ENCODE measurements at regions not wholly inside any gene's neighbourhood (a gene's known extent, or its start where the extent isn't known, plus 50 kb on each side); places are given as distances from the start of the nearest gene placed in this dataset.

DNA sequence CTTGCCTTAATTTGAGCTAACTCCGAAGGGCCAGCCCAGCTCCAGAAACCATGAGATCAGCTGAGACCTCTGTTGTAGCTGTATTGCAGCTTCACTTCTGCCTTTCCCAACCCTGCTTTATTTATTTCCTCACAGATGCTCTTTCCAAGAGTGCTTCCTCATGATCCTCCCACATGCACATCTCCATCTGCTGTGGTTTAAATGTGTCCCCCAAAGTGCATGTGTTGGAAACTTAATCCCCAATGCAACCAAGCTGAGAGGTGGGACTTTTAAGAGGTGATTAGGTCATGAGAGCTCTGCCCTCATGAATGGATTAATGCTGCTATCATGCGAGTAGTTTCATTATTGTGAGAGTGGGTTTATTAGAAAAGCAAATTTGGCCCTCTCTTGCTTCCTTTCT lies 164.4 kb upstream of the TAB2 start:
- TF ChIP-seq POLR2A (IDR thresholded peaks at IDR 0.05): no peak
- TF ChIP-seq, protein P1, sequence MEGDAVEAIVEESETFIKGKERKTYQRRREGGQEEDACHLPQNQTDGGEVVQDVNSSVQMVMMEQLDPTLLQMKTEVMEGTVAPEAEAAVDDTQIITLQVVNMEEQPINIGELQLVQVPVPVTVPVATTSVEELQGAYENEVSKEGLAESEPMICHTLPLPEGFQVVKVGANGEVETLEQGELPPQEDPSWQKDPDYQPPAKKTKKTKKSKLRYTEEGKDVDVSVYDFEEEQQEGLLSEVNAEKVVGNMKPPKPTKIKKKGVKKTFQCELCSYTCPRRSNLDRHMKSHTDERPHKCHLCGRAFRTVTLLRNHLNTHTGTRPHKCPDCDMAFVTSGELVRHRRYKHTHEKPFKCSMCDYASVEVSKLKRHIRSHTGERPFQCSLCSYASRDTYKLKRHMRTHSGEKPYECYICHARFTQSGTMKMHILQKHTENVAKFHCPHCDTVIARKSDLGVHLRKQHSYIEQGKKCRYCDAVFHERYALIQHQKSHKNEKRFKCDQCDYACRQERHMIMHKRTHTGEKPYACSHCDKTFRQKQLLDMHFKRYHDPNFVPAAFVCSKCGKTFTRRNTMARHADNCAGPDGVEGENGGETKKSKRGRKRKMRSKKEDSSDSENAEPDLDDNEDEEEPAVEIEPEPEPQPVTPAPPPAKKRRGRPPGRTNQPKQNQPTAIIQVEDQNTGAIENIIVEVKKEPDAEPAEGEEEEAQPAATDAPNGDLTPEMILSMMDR (IDR thresholded peaks at IDR 0.05): no peak

DNA sequence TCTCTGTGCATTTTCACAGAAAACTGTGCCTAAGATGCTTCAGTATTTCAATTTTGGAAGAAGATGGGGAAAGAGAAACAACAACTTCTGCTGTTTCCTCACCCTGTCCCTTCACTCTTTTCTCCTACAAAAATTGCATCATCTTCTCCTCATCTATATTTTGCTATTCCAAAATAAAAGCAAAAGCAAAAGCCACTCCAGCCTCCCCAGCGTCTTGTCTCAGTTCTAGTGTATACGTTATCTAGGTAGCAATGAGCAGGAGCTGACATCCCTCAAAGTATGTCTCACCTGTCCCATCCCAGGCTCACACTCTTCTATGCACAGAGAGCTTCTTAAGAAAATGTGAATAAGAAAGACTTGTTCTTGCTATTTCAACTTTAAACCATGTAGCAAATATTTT lies 163.8 kb upstream of the TAB2 start:
- Histone ChIP-seq H3K36me3 (no peaks in the 10 kb centered on the region), H3K4me1 (no peaks in the 10 kb centered on the region), H3K9me3 (no peaks in the 10 kb centered on the region), H3K27me3 (no peaks in the 10 kb centered on the region), H3K27ac (no peak overlapping the region), H3K4me3 (replicated peaks in 1 of 3) (no peak overlapping the region)
- DNase-seq: no peak
- intact Hi-C loops (cut with DNase I): no loop called here
- no peak for TF ChIP-seq POLR2A (IDR thresholded peaks at IDR 0.05)
- TF ChIP-seq, protein P1 (IDR thresholded peaks at IDR 0.05): no peak
- WGBS, 2 donors: 86 to 87% methylated on average over 2 of the region's 2 CpGs

More for the DNA sequence above, 164.4 kb upstream of the TAB2 start:
- WGBS, 2 donors: 63 to 81% methylated on average over 2 of the region's 2 CpGs
- intact Hi-C loops (cut with DNase I): no loop called here
- H3K4me1 ChIP-seq: no peaks in the 10 kb centered on the region
- no peaks in the 10 kb centered on the region for H3K9me3 ChIP-seq
- no peaks in the 10 kb centered on the region for H3K27me3 ChIP-seq
- H3K27ac ChIP-seq: no peak overlapping the region
- H3K36me3 ChIP-seq: no peaks in the 10 kb centered on the region
- H3K4me3 ChIP-seq (replicated peaks in 1 of 3): no peak overlapping the region
- no peak for DNase-seq

GRCh38 chr6:149154261-149154821 lies 163.2 kb upstream of the TAB2 start:
- 94 to 98% methylated on average over 1 of the region's 1 CpG for WGBS, 2 donors
- Histone ChIP-seq H3K36me3 (no peaks in the 10 kb centered on the region), H3K9me3 (no peaks in the 10 kb centered on the region), H3K4me3 (replicated peaks in 1 of 3) (no peak overlapping the region), H3K27me3 (no peaks in the 10 kb centered on the region), H3K4me1 (no peaks in the 10 kb centered on the region), H3K27ac (no peak overlapping the region)
- DNase-seq: no peak
- TF ChIP-seq POLR2A (IDR thresholded peaks at IDR 0.05): no peak
- TF ChIP-seq, protein P1 (IDR thresholded peaks at IDR 0.05): no peak
- intact Hi-C loops (cut with DNase I): no loop called here

GRCh38 chr6:149157126-149157525 lies 160.4 kb upstream of the TAB2 start:
- Histone ChIP-seq H3K4me1 (no peaks in the 10 kb centered on the region), H3K27me3 (no peaks in the 10 kb centered on the region), H3K9me3 (no peaks in the 10 kb centered on the region), H3K27ac (no peak overlapping the region), H3K36me3 (no peaks in the 10 kb centered on the region), H3K4me3 (replicated peaks in 1 of 3) (no peak overlapping the region)
- no peak for TF ChIP-seq POLR2A (IDR thresholded peaks at IDR 0.05)
- TF ChIP-seq, protein P1 (IDR thresholded peaks at IDR 0.05): no peak
- DNase-seq: no peak
- WGBS, 2 donors: 86 to 88% methylated on average over 5 of the region's 5 CpGs
- intact Hi-C loops (cut with DNase I): no loop called here

DNA sequence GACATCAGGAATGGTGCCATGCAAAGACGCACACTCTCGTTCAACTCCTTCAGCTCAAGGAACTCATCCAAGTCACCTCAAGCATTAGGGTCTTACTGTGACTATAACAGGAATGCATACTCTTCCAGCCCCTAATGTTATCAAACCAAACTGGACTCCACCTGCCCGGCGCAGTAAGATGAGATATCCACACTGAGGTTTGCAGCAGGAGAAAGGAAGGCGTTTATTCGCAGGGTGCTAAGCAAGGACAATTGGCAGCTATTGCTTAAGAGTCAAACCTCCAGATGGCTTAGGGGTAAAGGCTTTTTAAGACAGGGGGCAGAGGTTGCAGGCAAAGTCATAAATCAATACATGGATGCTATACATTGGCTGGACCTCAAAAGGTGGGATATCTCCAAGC lies 159.4 kb upstream of the TAB2 start:
- no peak overlapping the region for H3K4me3 ChIP-seq (replicated peaks in 1 of 3)
- no peak for TF ChIP-seq POLR2A (IDR thresholded peaks at IDR 0.05)
- TF ChIP-seq, protein P1 (IDR thresholded peaks at IDR 0.05): no peak
- H3K4me1 ChIP-seq: no peaks in the 10 kb centered on the region
- H3K36me3 ChIP-seq: no peaks in the 10 kb centered on the region
- intact Hi-C loops (cut with DNase I): no loop called here
- WGBS, 2 donors: 97 to 98% methylated on average over 6 of the region's 6 CpGs
- no peak overlapping the region for H3K27ac ChIP-seq
- no peaks in the 10 kb centered on the region for H3K27me3 ChIP-seq
- no peak for DNase-seq
- no peaks in the 10 kb centered on the region for H3K9me3 ChIP-seq

Measured in thyroid gland (tissue), 4 donors.